Umbilical cord (tissue), 1 donor: ENCODE measurements at regions not wholly inside any gene's neighbourhood (a gene's known extent, or its start where the extent isn't known, plus 50 kb on each side); places are given as distances from the start of the nearest gene placed in this dataset.
"Not testable (repeated sequence)": the region's sequence is repeated elsewhere in the genome, so short reads cannot be mapped to it uniquely, and the experiment has no call there.

ENCODE experiments used
- DNase-seq: peaks from one replicate; pipeline ENCODE4 v3.0.0-alpha.2; 2015; ENCODE audit warnings: low spot score

- no peak for DNase-seq
These were observed 87.9 kb upstream of the SLC24A2 start for GRCh38 chr9:19876569-19877316.

GRCh38 chr9:19875291-19875920 is 86.6 kb upstream of the SLC24A2 start:
- DNase-seq, result no peak

- not testable (repeated sequence) for DNase-seq
These were observed 84.4 kb upstream of the SLC24A2 start for GRCh38 chr9:19873188-19873587.

GRCh38 chr9:19870988-19871387 is 82.2 kb upstream of the SLC24A2 start:
- no peak for DNase-seq

GRCh38 chr9:19840953-19841352 is 52.1 kb upstream of the SLC24A2 start:
- DNase-seq, result no peak
